ENCODE measurements at regions not wholly inside any gene's neighbourhood (a gene's known extent, or its start where the extent isn't known, plus 50 kb on each side); places are given as distances from the start of the nearest gene placed in this dataset.

DNA sequence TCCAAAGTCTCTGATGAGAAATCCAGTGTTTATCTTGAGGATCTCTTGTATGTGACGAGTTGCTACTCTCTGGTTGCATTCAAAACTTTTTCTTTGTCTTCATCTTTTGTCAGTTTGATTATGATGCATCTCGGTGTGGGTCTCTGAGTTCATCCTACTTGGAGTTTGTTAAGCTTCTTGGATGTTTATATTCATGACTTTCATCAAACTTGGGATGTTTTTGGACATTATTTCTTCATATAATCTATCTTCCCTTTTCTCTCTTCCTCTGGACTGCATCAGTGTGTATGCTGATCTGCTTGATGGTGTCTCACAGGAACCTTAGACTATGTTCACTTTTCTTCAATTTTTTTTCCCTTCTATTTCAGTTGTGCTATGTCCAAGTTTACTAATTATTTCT is 320.4 kb downstream of the TLE3 start:
- TF ChIP-seq, protein P1, sequence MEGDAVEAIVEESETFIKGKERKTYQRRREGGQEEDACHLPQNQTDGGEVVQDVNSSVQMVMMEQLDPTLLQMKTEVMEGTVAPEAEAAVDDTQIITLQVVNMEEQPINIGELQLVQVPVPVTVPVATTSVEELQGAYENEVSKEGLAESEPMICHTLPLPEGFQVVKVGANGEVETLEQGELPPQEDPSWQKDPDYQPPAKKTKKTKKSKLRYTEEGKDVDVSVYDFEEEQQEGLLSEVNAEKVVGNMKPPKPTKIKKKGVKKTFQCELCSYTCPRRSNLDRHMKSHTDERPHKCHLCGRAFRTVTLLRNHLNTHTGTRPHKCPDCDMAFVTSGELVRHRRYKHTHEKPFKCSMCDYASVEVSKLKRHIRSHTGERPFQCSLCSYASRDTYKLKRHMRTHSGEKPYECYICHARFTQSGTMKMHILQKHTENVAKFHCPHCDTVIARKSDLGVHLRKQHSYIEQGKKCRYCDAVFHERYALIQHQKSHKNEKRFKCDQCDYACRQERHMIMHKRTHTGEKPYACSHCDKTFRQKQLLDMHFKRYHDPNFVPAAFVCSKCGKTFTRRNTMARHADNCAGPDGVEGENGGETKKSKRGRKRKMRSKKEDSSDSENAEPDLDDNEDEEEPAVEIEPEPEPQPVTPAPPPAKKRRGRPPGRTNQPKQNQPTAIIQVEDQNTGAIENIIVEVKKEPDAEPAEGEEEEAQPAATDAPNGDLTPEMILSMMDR (conservative IDR thresholded peaks at IDR 0.05 in 1 of 2, IDR thresholded peaks at IDR 0.05 in 1 of 2; ENCODE audit: low read depth in 1 of 2, low read length in 2 of 2): no peak
- TF ChIP-seq EZH2 (IDR thresholded peaks at IDR 0.05; ENCODE audit: low read length, missing control alignments): no peak
